ENCODE measurements at regions not wholly inside any gene's neighbourhood (a gene's known extent, or its start where the extent isn't known, plus 50 kb on each side); places are given as distances from the start of the nearest gene placed in this dataset.

GRCh38 chr2:151037434-151037833 is 224.2 kb downstream of the RBM43 start:
- DNase-seq (ENCODE audit: extremely low read depth, low read depth, low spot score): no peak

- DNase-seq (ENCODE audit: extremely low read depth, low read depth, low spot score): no peak
Measured at GRCh38 chr2:151033271-151034248, 228.1 kb downstream of the RBM43 start.

DNA sequence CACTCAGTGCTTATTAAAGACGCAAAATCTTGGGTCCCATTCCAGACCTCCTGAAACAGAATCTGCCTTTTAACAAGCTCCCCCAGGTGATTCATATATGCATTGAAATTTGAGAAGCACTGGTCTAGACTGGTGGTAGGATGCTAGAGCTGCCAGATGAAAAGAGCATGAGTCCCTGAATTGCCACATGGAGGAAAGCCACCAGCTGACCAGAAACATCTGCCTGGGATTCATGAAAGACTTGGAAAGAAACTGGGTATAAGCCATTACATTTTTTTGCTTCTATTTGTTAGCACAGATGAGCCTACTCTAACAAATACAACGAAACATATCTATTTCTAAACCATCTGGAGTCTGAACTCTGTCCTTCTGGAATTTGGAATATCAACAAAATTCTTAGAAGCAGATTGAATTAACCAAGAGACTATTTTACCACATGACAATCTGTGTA is 228.9 kb downstream of the RBM43 start:
- DNase-seq (ENCODE audit: extremely low read depth, low read depth, low spot score): no peak

- no peak for DNase-seq (ENCODE audit: extremely low read depth, low read depth, low spot score)
Measured at GRCh38 chr2:151030663-151031230, 230.9 kb downstream of the RBM43 start.

DNA sequence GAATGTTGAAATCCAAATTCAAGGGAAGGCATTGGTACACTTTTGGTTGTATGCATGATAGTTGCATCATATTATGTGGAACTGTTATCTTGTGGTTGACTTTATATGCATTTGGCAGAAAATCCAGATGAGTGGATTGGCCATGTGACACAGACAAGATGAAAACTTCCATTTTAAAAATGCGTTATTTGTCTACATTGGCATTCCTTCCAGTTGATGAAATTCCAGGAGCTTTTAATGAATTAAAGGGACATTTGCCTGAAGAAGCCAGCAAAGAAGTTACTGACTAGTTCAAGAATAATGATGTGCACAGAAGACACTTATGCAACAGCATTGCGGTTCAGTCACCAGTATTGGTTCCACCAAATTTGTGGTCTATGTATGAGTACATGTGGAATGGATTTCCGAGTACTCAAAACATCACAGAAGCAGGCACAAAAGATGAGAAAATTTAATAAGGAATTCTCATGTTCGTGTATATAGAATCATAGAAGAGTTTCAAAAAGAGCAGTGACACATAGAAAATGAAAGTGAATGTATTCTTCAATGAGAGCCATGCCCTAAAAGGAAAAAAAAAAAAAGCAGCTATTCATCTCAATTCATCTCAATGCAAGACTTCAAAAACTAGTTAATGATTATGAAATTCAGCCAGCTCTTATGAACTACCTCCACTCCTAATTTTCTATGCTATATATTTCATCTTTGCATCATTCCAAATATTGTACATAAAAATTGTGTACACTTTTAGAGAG is 232.1 kb downstream of the RBM43 start:
- no peak for DNase-seq (ENCODE audit: extremely low read depth, low read depth, low spot score)

- DNase-seq (ENCODE audit: extremely low read depth, low read depth, low spot score): no peak
Measured at GRCh38 chr2:151028691-151029176, 232.9 kb downstream of the RBM43 start.

- DNase-seq (ENCODE audit: extremely low read depth, low read depth, low spot score): no peak
Measured at GRCh38 chr2:151027151-151027550, 234.5 kb downstream of the RBM43 start.

GRCh38 chr2:151025816-151026215 is 235.8 kb downstream of the RBM43 start:
- no peak for DNase-seq (ENCODE audit: extremely low read depth, low read depth, low spot score)

- DNase-seq (ENCODE audit: extremely low read depth, low read depth, low spot score): no peak
Measured at GRCh38 chr2:151024696-151025251, 236.9 kb downstream of the RBM43 start.

DNA sequence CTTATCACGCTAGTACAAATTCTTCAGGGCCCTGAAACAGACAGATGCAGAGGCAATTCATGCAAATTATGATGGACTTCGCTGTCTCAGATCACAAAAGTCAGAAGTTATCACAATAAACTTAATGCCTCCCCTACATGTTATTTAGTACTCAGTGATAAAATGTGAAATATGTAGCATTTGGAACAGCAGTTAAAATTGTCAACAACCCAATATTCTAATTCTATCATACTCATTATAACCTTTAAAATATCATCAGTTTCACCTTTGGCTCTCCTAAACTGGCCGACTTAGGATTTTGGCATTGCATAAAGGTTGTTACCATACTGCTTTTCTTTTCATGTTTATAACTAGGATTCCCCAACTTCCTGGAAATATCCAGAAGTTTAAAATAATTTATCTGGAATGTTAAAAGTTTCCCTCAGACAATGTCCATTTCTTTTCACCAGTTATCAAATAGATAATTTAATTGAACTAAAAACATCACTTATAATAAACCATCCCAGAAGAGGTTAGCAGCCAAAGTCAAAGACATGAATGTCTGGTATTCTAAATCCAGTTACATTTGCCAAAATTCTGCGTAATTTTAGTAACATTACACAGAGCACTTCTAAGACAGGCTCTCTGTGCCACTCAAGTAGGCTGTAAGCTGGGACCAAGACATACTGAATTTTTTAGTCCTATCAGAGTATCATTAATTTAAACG is 239.8 kb downstream of the RBM43 start:
- no peak for DNase-seq (ENCODE audit: extremely low read depth, low read depth, low spot score)

DNA sequence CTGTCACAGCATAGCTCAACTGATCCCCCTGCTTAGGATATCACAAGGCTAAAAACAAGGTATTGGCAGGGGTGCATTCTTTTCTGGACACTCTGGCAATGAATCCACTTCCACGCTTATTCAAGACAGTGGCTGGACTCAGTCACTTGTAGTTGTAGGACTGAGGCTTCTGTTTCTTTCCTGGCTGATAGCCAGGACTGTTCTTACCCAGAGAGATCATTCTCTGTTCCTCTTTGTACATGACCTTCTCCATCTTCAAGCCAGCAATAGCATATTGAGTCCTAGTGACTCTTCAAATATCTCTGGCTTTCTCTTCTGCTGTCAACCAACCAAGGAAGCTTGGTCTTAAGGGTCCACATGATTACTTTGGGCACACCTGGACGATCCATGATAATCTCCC is 241.3 kb downstream of the RBM43 start:
- DNase-seq (ENCODE audit: extremely low read depth, low read depth, low spot score): no peak

- DNase-seq (ENCODE audit: extremely low read depth, low read depth, low spot score): no peak
Measured at GRCh38 chr2:151009437-151010175, 252.1 kb downstream of the RBM43 start.

DNA sequence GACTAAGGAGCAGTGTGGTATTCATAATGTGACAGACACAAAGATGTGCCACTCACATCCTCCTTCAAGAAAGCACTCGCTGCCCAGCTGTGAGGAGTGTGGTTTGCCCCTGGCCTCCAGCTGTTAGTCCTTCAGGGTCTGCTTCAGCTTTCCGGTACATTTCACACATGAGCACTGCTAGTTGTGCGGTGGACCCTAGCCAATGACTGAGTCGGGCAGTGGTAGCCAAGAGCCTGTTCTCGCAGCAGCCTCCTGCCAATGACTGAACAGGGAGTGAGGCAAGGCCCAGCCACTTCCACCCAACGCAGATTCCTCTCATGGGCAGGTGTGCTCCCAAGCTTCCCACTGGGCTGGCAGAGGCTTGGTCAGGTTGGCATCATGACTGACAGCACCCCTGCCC is 254.3 kb downstream of the RBM43 start:
- no peak for DNase-seq (ENCODE audit: extremely low read depth, low read depth, low spot score)

- no peak for DNase-seq (ENCODE audit: extremely low read depth, low read depth, low spot score)
Measured at GRCh38 chr2:151002959-151003600, 258.6 kb downstream of the RBM43 start.

DNA sequence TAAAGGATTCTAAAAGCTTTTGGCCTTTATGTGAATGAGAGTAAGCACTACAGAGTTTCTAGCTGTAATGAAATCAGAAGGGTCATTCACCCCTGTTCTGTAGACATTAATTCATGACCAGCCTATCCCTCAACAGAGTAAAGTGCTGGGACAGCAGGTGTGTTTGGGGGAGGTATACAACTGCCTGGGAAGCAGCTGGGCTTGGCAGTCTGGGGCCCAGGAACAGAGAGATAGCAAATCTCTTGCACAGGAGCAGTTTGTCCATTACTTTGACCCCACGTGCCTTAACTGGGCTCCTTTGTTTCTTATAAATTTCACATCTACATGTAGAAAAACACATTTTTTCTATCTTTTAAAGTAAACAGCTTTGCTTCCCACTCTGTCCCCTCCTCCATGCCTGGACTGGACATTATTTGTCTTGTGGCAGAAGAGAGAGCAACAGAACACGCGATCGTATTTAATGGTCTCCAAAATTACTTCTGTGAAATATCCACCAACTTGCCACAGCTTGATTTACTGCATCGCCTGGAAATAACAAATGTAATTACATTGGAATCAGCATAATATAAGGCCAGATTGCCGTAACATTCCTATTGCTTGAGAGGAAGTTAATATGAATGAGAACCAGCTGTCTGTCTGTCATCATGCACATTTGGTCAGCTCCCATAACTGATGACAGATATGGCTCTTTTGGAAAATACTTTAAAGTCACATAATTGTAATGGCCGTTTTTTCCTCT is 263.8 kb downstream of the RBM43 start:
- no peak for DNase-seq (ENCODE audit: extremely low read depth, low read depth, low spot score)

GRCh38 chr2:150997066-150997465 is 264.6 kb downstream of the RBM43 start:
- no peak for DNase-seq (ENCODE audit: extremely low read depth, low read depth, low spot score)

DNA sequence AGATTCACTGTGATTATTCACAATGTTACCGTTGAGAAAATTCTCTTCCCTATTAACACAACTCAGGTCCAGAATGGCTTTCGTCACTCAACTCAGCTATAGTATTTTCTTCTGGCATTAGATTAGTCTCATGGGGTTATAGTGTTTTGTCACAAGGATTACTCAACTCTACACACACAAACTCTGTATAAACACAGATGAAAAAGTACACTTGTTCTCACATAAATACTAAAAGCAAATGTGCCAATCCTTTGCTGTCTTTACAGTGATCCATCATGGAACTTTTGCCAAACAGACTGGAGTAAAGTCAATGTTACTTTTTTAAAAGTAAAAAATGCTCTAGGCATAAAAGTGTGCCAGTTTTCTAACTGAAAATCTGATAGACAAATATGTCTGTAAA is 267.6 kb downstream of the RBM43 start:
- DNase-seq (ENCODE audit: extremely low read depth, low read depth, low spot score): no peak

DNA sequence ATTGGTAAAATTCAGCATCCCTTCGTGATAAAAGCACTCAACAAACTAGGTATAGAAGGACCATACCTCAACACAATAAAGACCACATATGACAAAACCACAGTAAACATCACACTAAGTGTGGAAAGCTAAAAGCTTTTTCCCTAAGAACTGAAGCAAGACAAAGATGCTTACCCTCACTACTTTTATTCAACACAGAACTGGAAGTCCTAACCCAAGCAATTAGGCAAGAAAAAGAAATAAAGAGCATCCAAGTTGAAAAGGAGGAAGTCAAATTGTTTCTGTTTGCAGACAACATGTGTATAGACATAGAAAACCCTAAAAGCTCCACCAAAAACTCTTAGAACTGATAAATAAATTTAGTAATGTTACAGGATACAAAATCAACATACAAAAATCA is 271.7 kb downstream of the RBM43 start:
- no peak for DNase-seq (ENCODE audit: extremely low read depth, low read depth, low spot score)

Data from glomerular endothelial cell (primary cell).